HepG2 (cell line): ENCODE measurements at regions not wholly inside any gene's neighbourhood (a gene's known extent, or its start where the extent isn't known, plus 50 kb on each side); places are given as distances from the start of the nearest gene placed in this dataset.

Experiments used
- ATAC-seq: fragments of 200-7000 bp; cut with Tn5 transposase; 3 replicates; pipeline ENCODE4 v1.9.1; 2020; ENCODE audit warnings: mild to moderate bottlenecking, moderate library complexity
- BruUV-seq: library from RNA; stranded (reverse); fragments of 400-500 nt; replicated peaks from 2 replicates; lab custom pipeline; 2021; lab: Mats Ljungman, UMichigan
- CTCF ChIA-PET: fragments of 300-600 bp; formaldehyde crosslinking; extraction: SDS; loops from one replicate; lab custom pipeline; 2021; ENCODE audit warnings: low total read pairs, inconsistent platforms, low intra/inter-chr PET ratio; lab: Yijun Ruan, JAX
- POLR2A ChIA-PET: fragments of 350-600 bp; sonication (Branson Sonifier 250); formaldehyde crosslinking; loops from one replicate; lab custom pipeline; 2020; ENCODE audit warnings: antibody characterized with exemption, inconsistent platforms; lab: Yijun Ruan, JAX
- DNase-seq: peaks from one replicate; pipeline ENCODE4 v3.0.0-alpha.2; 2015; ENCODE audit warnings: low spot score
- FAIRE-seq: peaks from 3 replicates; lab custom pipeline; 2011; peaks lifted over from hg19 to GRCh38; lab: Jason Lieb, UNC
- H2AFZ ChIP-seq: one replicate; pipeline ENCODE4 v1.6.1; 2011; ENCODE audit warnings: low read length, inconsistent platforms
- H3K27ac ChIP-seq: fragments of 300-600 bp; 3 replicates; pipeline ENCODE4 v1.8.0; 2011; ENCODE audit warnings: mixed run types, mild to moderate bottlenecking, mixed read lengths, low read length, inconsistent platforms; ENCODE audit not compliant: insufficient read depth; ENCODE audit errors: extremely low read length
- H3K27me3 ChIP-seq, 2 experiments: fragments of 200-600 bp in 1 of 2; 2 replicates in 1 of 2; 3 replicates in 1 of 2; pipeline versions ENCODE4 v1.6.0 to v1.8.0; 2011; ENCODE audit warnings: low read length in 2 of 2, mild to moderate bottlenecking in 2 of 2, moderate library complexity in 2 of 2, inconsistent platforms in 1 of 2; ENCODE audit not compliant: insufficient read depth in 2 of 2, control insufficient read depth in 1 of 2
- H3K36me3 ChIP-seq, 2 experiments: fragments of 200-600 bp in 1 of 2; replicated peaks in 1 of 2; 2 replicates in 1 of 2; 3 replicates in 1 of 2; pipeline versions ENCODE4 v1.5.1 to v1.8.0; 2011; ENCODE audit warnings: low read length in 2 of 2, inconsistent platforms in 1 of 2; ENCODE audit not compliant: insufficient read depth in 2 of 2, control insufficient read depth in 1 of 2
- H3K4me1 ChIP-seq: 2 replicates; pipeline ENCODE4 v1.5.1; 2012; ENCODE audit warnings: low read length, inconsistent platforms; ENCODE audit not compliant: insufficient read depth
- H3K4me2 ChIP-seq: 2 replicates; pipeline ENCODE4 v1.6.0; 2011; ENCODE audit warnings: low read depth, low read length, inconsistent platforms
- H3K4me3 ChIP-seq, 3 experiments: fragments of 200-600 bp in 1 of 3; sonication (generic), shearing (Covaris generic) in 1 of 3; replicated peaks in 1 of 3; 2 replicates each; pipeline ENCODE4 v1.5.1; 2011 to 2016; ENCODE audit warnings: low read length in 3 of 3, inconsistent platforms in 2 of 3, low read depth in 2 of 3, mild to moderate bottlenecking in 2 of 3, control low read depth in 1 of 3, mixed read lengths in 1 of 3; ENCODE audit not compliant: insufficient read depth in 1 of 3
- H3K79me2 ChIP-seq: one replicate; pipeline ENCODE4 v1.6.1; 2011; ENCODE audit warnings: low read length, inconsistent platforms; ENCODE audit not compliant: insufficient read depth
- H3K9ac ChIP-seq: 2 replicates; pipeline ENCODE4 v1.6.0; 2011; ENCODE audit warnings: mild to moderate bottlenecking, low read depth, low read length, inconsistent platforms; ENCODE audit not compliant: insufficient read depth
- H3K9me3 ChIP-seq: 2 replicates; pipeline ENCODE4 v1.5.1; 2012; ENCODE audit warnings: mild to moderate bottlenecking, low read length
- H4K20me1 ChIP-seq: 2 replicates; pipeline ENCODE4 v1.6.0; 2011; ENCODE audit warnings: inconsistent platforms, mild to moderate bottlenecking, low read length, moderate library complexity; ENCODE audit not compliant: insufficient read depth
- GTF3A ChIP-seq: sonication (generic); formaldehyde crosslinking; conservative IDR thresholded peaks from 2 replicates; pipeline ENCODE4 v1.4.0; 2020; ENCODE audit warnings: mild to moderate bottlenecking, missing genetic modification reagents
- HOXA9 ChIP-seq: sonication (generic); formaldehyde crosslinking; IDR thresholded peaks from 2 replicates; pipeline ENCODE4 v1.8.1; 2022; ENCODE audit warnings: missing genetic modification reagents, mild to moderate bottlenecking, moderate library complexity, borderline replicate concordance
- NFKB2 ChIP-seq: sonication (generic); formaldehyde crosslinking; IDR thresholded peaks from 2 replicates; pipeline ENCODE4 v1.4.0; 2020; ENCODE audit warnings: missing genetic modification reagents, borderline replicate concordance
- PAWR ChIP-seq: sonication (generic); formaldehyde crosslinking; IDR thresholded peaks from 2 replicates; pipeline ENCODE4 v1.4.0; 2020; ENCODE audit warnings: missing genetic modification reagents, mild to moderate bottlenecking, borderline replicate concordance
- RBM39 ChIP-seq: fragments of 200-400 bp; formaldehyde crosslinking; IDR thresholded peaks from one replicate; pipeline ENCODE4 v1.6.1; 2018; ENCODE audit warnings: antibody characterized with exemption, mild to moderate bottlenecking, low read depth, low read length; ENCODE audit not compliant: poor library complexity, severe bottlenecking
- ZEB1 ChIP-seq: IDR thresholded peaks from 2 replicates; pipeline ENCODE4 v1.6.1; 2012; ENCODE audit warnings: mild to moderate bottlenecking, low read depth, inconsistent platforms; ENCODE audit not compliant: insufficient replicate concordance
- ZNF3 ChIP-seq: IDR thresholded peaks from 2 replicates; pipeline ENCODE4 v1.7.0; 2017; ENCODE audit warnings: inconsistent platforms
- ZNF562 ChIP-seq: sonication (generic); formaldehyde crosslinking; IDR thresholded peaks from 2 replicates; pipeline ENCODE4 v1.8.0; 2022; ENCODE audit warnings: missing genetic modification reagents, borderline replicate concordance
- ZNF629 ChIP-seq: sonication (generic); formaldehyde crosslinking; conservative IDR thresholded peaks from 2 replicates; pipeline ENCODE4 v1.5.0; 2020; ENCODE audit warnings: missing genetic modification reagents
- ZNF878 ChIP-seq: sonication (generic); formaldehyde crosslinking; IDR thresholded peaks from 2 replicates; pipeline ENCODE4 v1.8.1; 2023; ENCODE audit warnings: mild to moderate bottlenecking, missing genetic modification reagents, moderate library complexity
- WGBS: methylation state at CpG from one replicate; pipeline ENCODE4 v1.1.6; 2017; ENCODE audit warnings: low lambda C conversion rate; 5-methylcytosine and 5-hydroxymethylcytosine counted together
- in situ Hi-C: cut with HindIII; loops from 2 replicates; pipeline ENCODE4 v1.10.0; 2017; ENCODE audit warnings: low pct_unique_long_range_greater_than_20kb; ENCODE audit not compliant: extremely low pct_ligation_motif_present
- intact Hi-C: fragments of 100-400 bp; cut with micrococcal nuclease; formaldehyde crosslinking; loops from one replicate; pipeline ENCODE4 v1.10.0; 2022; ENCODE audit not compliant: unreplicated experiment
- TF ChIP-seq, protein P1 (sequence below): sonication (generic); formaldehyde crosslinking; IDR thresholded peaks from 2 replicates; pipeline ENCODE4 v1.8.1; 2023; ENCODE audit warnings: missing genetic modification reagents, mild to moderate bottlenecking, borderline replicate concordance
- TF ChIP-seq, protein P2 (sequence below): IDR thresholded peaks from 2 replicates; pipeline ENCODE4 v1.6.1; 2016; ENCODE audit warnings: low read depth, missing genetic modification reagents, missing compliant biosample characterization
- TF ChIP-seq, protein P3 (sequence below): sonication (generic); formaldehyde crosslinking; IDR thresholded peaks from 2 replicates; pipeline ENCODE4 v1.4.0; 2020; ENCODE audit warnings: missing genetic modification reagents
- TF ChIP-seq, protein P4 (sequence below): sonication (generic); formaldehyde crosslinking; IDR thresholded peaks from 2 replicates; pipeline ENCODE4 v1.5.0; 2020; ENCODE audit warnings: missing genetic modification reagents
- TF ChIP-seq, protein P5 (sequence below): IDR thresholded peaks from 2 replicates; pipeline ENCODE4 v1.6.1; 2012; ENCODE audit warnings: low read depth, low read length, improper control_type of control experiment

DNA sequence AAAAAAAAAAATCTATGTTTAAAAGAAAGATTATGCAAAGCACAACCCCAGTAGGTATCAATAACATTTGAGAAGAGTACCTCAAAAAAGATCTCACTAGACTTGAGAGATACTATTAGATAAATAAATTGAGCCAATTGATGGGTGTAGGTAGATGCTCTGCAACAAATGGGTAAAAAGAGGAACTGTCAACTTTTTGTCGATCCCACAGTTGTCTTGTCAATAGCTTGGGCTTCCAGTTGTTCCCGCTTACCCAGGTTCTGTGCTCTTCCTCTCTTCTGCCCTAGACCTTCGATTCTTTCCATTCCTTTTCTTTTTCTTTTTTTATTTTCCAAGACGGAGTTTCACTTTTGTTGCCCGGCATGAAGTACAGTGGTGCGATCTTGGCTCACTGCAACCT is 226.9 kb downstream of the SOX4 start:
- no peak for FAIRE-seq
- H4K20me1 ChIP-seq = no peaks in the 10 kb centered on the region
- no peaks in the 10 kb centered on the region for H3K36me3 ChIP-seq
- no peaks in the 10 kb centered on the region for H3K27me3 ChIP-seq
- WGBS = 75% methylated on average over 6 of the region's 6 CpGs
- no peaks in the 10 kb centered on the region for H3K9me3 ChIP-seq
- no TSS peak for BruUV-seq
- no peaks in the 10 kb centered on the region for H3K79me2 ChIP-seq
- no peak overlapping the region for H3K9ac ChIP-seq
- H2AFZ ChIP-seq = no peak overlapping the region
- in situ Hi-C loops (no loop called here), intact Hi-C loops (no loop called here)
- peaks cover 4% of the 10 kb centered on the region; the same call in 1 of the 2 replicates for H3K4me1 ChIP-seq
- H3K4me2 ChIP-seq = no peak overlapping the region
- ChIA-PET CTCF (no interaction called here), POLR2A (no interaction called here)
- ATAC-seq = no peak
- H3K27ac ChIP-seq = no peak overlapping the region
- H3K4me3 ChIP-seq = no peak overlapping the region
- DNase-seq = no peak
- TF ChIP-seq ZEB1 (no peak), HOXA9 (CRISPR knock-in tag) (no peak), PAWR (CRISPR knock-in tag) (no peak), NFKB2 (CRISPR knock-in tag) (no peak), ZNF562 (no peak), RBM39 (no peak), GTF3A (CRISPR knock-in tag) (no peak), ZNF629 (CRISPR knock-in tag) (no peak), ZNF3 (CRISPR knock-in tag) (no peak), ZNF878 (CRISPR knock-in tag) (no peak)
- TF ChIP-seq, protein P1, sequence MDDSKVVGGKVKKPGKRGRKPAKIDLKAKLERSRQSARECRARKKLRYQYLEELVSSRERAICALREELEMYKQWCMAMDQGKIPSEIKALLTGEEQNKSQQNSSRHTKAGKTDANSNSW = no peak
- TF ChIP-seq, protein P2, sequence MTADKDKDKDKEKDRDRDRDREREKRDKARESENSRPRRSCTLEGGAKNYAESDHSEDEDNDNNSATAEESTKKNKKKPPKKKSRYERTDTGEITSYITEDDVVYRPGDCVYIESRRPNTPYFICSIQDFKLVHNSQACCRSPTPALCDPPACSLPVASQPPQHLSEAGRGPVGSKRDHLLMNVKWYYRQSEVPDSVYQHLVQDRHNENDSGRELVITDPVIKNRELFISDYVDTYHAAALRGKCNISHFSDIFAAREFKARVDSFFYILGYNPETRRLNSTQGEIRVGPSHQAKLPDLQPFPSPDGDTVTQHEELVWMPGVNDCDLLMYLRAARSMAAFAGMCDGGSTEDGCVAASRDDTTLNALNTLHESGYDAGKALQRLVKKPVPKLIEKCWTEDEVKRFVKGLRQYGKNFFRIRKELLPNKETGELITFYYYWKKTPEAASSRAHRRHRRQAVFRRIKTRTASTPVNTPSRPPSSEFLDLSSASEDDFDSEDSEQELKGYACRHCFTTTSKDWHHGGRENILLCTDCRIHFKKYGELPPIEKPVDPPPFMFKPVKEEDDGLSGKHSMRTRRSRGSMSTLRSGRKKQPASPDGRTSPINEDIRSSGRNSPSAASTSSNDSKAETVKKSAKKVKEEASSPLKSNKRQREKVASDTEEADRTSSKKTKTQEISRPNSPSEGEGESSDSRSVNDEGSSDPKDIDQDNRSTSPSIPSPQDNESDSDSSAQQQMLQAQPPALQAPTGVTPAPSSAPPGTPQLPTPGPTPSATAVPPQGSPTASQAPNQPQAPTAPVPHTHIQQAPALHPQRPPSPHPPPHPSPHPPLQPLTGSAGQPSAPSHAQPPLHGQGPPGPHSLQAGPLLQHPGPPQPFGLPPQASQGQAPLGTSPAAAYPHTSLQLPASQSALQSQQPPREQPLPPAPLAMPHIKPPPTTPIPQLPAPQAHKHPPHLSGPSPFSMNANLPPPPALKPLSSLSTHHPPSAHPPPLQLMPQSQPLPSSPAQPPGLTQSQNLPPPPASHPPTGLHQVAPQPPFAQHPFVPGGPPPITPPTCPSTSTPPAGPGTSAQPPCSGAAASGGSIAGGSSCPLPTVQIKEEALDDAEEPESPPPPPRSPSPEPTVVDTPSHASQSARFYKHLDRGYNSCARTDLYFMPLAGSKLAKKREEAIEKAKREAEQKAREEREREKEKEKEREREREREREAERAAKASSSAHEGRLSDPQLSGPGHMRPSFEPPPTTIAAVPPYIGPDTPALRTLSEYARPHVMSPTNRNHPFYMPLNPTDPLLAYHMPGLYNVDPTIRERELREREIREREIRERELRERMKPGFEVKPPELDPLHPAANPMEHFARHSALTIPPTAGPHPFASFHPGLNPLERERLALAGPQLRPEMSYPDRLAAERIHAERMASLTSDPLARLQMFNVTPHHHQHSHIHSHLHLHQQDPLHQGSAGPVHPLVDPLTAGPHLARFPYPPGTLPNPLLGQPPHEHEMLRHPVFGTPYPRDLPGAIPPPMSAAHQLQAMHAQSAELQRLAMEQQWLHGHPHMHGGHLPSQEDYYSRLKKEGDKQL (CRISPR knock-in tag) = no peak
- TF ChIP-seq, protein P3, sequence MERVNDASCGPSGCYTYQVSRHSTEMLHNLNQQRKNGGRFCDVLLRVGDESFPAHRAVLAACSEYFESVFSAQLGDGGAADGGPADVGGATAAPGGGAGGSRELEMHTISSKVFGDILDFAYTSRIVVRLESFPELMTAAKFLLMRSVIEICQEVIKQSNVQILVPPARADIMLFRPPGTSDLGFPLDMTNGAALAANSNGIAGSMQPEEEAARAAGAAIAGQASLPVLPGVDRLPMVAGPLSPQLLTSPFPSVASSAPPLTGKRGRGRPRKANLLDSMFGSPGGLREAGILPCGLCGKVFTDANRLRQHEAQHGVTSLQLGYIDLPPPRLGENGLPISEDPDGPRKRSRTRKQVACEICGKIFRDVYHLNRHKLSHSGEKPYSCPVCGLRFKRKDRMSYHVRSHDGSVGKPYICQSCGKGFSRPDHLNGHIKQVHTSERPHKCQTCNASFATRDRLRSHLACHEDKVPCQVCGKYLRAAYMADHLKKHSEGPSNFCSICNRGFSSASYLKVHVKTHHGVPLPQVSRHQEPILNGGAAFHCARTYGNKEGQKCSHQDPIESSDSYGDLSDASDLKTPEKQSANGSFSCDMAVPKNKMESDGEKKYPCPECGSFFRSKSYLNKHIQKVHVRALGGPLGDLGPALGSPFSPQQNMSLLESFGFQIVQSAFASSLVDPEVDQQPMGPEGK (CRISPR knock-in tag) = no peak
- TF ChIP-seq, protein P4, sequence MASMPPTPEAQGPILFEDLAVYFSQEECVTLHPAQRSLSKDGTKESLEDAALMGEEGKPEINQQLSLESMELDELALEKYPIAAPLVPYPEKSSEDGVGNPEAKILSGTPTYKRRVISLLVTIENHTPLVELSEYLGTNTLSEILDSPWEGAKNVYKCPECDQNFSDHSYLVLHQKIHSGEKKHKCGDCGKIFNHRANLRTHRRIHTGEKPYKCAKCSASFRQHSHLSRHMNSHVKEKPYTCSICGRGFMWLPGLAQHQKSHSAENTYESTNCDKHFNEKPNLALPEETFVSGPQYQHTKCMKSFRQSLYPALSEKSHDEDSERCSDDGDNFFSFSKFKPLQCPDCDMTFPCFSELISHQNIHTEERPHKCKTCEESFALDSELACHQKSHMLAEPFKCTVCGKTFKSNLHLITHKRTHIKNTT = no peak
- TF ChIP-seq, protein P5, sequence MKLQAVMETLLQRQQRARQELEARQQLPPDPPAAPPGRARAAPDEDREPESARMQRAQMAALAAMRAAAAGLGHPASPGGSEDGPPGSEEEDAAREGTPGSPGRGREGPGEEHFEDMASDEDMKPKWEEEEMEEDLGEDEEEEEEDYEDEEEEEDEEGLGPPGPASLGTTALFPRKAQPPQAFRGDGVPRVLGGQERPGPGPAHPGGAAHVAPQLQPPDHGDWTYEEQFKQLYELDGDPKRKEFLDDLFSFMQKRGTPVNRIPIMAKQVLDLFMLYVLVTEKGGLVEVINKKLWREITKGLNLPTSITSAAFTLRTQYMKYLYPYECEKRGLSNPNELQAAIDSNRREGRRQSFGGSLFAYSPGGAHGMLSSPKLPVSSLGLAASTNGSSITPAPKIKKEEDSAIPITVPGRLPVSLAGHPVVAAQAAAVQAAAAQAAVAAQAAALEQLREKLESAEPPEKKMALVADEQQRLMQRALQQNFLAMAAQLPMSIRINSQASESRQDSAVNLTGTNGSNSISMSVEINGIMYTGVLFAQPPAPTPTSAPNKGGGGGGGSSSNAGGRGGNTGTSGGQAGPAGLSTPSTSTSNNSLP = no peak
